OCI-LY1 (cell line): ENCODE measurements at regions not wholly inside any gene's neighbourhood (a gene's known extent, or its start where the extent isn't known, plus 50 kb on each side); places are given as distances from the start of the nearest gene placed in this dataset.

Experiments
- H2AFZ ChIP-seq: fragments of 200-600 bp; sonication (generic), shearing (Covaris generic); 2 replicates; pipeline ENCODE4 v1.6.0; 2014; ENCODE audit warnings: antibody characterized with exemption, mild to moderate bottlenecking, low read length
- H3F3A ChIP-seq: fragments of 200-600 bp; sonication (generic), shearing (Covaris generic); 2 replicates; pipeline ENCODE4 v1.6.0; 2014; ENCODE audit warnings: mild to moderate bottlenecking, antibody characterized with exemption, low read length, moderate library complexity; ENCODE audit not compliant: insufficient read depth
- H3K27ac ChIP-seq: fragments of 200-600 bp; sonication (generic); 2 replicates; pipeline ENCODE4 v1.5.1; 2014; ENCODE audit warnings: low read length, mixed run types, mild to moderate bottlenecking, low read depth; ENCODE audit not compliant: poor library complexity, severe bottlenecking
- H3K27me3 ChIP-seq: fragments of 200-600 bp; sonication (generic); 2 replicates; pipeline ENCODE4 v1.6.0; 2014; ENCODE audit warnings: antibody characterized with exemption, mild to moderate bottlenecking, low read length, moderate library complexity; ENCODE audit not compliant: insufficient read depth
- H3K36me3 ChIP-seq: fragments of 200-600 bp; sonication (generic); 2 replicates; pipeline ENCODE4 v1.6.1; 2014; ENCODE audit warnings: mild to moderate bottlenecking, antibody characterized with exemption, low read length, moderate library complexity, mixed read lengths; ENCODE audit not compliant: insufficient read depth
- H3K4me1 ChIP-seq: fragments of 200-600 bp; sonication (generic); 2 replicates; pipeline ENCODE4 v1.5.1; 2014; ENCODE audit warnings: mild to moderate bottlenecking, low read length, moderate library complexity; ENCODE audit not compliant: insufficient read depth, severe bottlenecking
- H3K4me2 ChIP-seq: fragments of 200-600 bp; sonication (generic), shearing (Covaris generic); 2 replicates; pipeline ENCODE4 v1.6.1; 2014; ENCODE audit warnings: low read length
- H3K4me3 ChIP-seq: fragments of 200-600 bp; sonication (generic); 2 replicates; pipeline ENCODE4 v1.5.1; 2014; ENCODE audit warnings: low read length, low read depth, mild to moderate bottlenecking, mixed read lengths; ENCODE audit not compliant: poor library complexity, severe bottlenecking
- H3K79me2 ChIP-seq: fragments of 200-600 bp; shearing (Covaris generic); 2 replicates; pipeline ENCODE4 v1.6.1; 2016; ENCODE audit warnings: mixed run types, low read length, mixed read lengths; ENCODE audit not compliant: insufficient read depth
- H3K9ac ChIP-seq: fragments of 200-600 bp; sonication (generic), shearing (Covaris generic); 2 replicates; pipeline ENCODE4 v1.6.1; 2014; ENCODE audit warnings: mild to moderate bottlenecking, low read length, mixed read lengths
- H3K9me2 ChIP-seq: fragments of 200-600 bp; sonication (generic), shearing (Covaris generic); 2 replicates; pipeline ENCODE4 v1.6.1; 2014; ENCODE audit warnings: low read depth, mild to moderate bottlenecking, low read length, mixed read lengths
- H3K9me3 ChIP-seq: fragments of 200-600 bp; shearing (Covaris generic); 2 replicates; pipeline ENCODE4 v1.6.1; 2014; ENCODE audit warnings: low read length, mixed read lengths
- H4K20me1 ChIP-seq: fragments of 200-600 bp; sonication (generic), shearing (Covaris generic); 2 replicates; pipeline ENCODE4 v1.6.0; 2016; ENCODE audit warnings: mild to moderate bottlenecking, low read length; ENCODE audit not compliant: insufficient read depth
- EZH2 ChIP-seq: fragments of 200-600 bp; sonication (generic), shearing (Covaris generic); IDR thresholded peaks from 2 replicates; pipeline ENCODE4 v1.8.0; 2017; ENCODE audit warnings: borderline replicate concordance, mixed run types, mild to moderate bottlenecking, antibody characterized with exemption, low read length, moderate library complexity, mixed read lengths
- TF ChIP-seq, protein P1 (sequence below): fragments of 200-600 bp; sonication (generic), shearing (Covaris generic); IDR thresholded peaks from 2 replicates; pipeline ENCODE4 v1.5.1; 2017; ENCODE audit warnings: mild to moderate bottlenecking, antibody characterized with exemption, low read length, moderate library complexity, mixed read lengths

DNA sequence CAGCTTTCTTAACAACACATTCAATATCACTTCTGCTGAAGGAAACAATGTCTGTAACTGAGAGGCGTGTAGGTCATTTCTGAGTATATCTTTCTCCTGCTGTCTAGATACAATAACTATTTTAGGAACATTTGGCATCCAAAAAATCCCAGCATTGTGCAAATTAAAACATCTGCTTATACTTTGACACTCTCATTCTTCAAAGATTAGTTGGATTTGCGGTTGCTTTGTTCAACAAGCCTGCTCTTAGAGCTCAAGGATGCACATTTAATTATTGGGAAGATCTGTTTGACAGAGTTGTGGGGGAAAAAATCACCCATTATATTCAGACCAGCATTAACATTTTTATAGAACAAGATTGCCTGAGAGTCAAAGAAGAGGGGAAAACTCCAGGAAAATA is 449.5 kb upstream of the HNRNPA3 start:
- Histone ChIP-seq H3K27me3 (0 out of 2 replicates have a peak, but pooled peaks cover under 1% of the 10 kb centered on the region), H4K20me1 (no peaks in the 10 kb centered on the region), H3K27ac (no peak overlapping the region), H3K4me3 (no peak overlapping the region), H3K4me2 (no peak overlapping the region), H3K36me3 (no peaks in the 10 kb centered on the region), H3K79me2 (no peaks in the 10 kb centered on the region), H3K4me1 (no peaks in the 10 kb centered on the region), H2AFZ (no peak overlapping the region), H3K9me3 (no peaks in the 10 kb centered on the region), H3K9me2 (no peaks in the 10 kb centered on the region), H3K9ac (no peak overlapping the region), H3F3A (no peaks in the 10 kb centered on the region)
- TF ChIP-seq, protein P1, sequence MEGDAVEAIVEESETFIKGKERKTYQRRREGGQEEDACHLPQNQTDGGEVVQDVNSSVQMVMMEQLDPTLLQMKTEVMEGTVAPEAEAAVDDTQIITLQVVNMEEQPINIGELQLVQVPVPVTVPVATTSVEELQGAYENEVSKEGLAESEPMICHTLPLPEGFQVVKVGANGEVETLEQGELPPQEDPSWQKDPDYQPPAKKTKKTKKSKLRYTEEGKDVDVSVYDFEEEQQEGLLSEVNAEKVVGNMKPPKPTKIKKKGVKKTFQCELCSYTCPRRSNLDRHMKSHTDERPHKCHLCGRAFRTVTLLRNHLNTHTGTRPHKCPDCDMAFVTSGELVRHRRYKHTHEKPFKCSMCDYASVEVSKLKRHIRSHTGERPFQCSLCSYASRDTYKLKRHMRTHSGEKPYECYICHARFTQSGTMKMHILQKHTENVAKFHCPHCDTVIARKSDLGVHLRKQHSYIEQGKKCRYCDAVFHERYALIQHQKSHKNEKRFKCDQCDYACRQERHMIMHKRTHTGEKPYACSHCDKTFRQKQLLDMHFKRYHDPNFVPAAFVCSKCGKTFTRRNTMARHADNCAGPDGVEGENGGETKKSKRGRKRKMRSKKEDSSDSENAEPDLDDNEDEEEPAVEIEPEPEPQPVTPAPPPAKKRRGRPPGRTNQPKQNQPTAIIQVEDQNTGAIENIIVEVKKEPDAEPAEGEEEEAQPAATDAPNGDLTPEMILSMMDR: no peak

DNA sequence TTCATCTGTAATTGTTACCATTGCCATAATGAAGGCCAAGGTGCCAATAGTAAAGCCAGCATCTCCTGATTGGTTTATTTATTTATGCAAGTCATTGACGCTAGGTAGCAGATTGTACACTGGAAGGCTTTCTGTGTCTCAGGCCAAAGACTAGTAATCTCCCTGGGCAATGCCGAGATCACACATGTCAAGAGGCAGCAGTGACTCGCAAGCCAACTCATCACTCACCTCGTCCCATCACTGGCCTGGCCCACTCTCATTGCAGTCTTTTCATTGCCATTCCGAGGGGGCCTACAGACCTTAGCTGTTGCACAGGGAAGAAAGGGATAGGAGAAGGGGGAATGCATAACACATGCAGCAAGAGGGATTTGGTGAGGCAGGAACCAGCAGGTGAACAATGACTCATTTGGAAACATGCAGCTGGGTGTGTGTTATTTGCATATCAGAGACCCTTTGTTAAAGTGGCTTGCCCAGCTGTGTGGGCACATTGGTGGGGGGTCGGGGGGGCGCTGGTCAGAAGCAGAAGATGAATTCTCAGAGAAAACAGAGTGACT is 448.7 kb upstream of the HNRNPA3 start:
- Histone ChIP-seq H3K4me3 (no peak overlapping the region), H3K9ac (no peak overlapping the region), H3K4me2 (no peak overlapping the region), H4K20me1 (no peaks in the 10 kb centered on the region), H3K4me1 (no peaks in the 10 kb centered on the region), H3K9me3 (no peaks in the 10 kb centered on the region), H3K79me2 (no peaks in the 10 kb centered on the region), H3K9me2 (no peaks in the 10 kb centered on the region), H2AFZ (no peak overlapping the region), H3K27ac (no peak overlapping the region), H3F3A (no peaks in the 10 kb centered on the region), H3K27me3 (no peaks in the 10 kb centered on the region), H3K36me3 (no peaks in the 10 kb centered on the region)
- TF ChIP-seq, protein P1: no peak
- TF ChIP-seq EZH2: no peak

DNA sequence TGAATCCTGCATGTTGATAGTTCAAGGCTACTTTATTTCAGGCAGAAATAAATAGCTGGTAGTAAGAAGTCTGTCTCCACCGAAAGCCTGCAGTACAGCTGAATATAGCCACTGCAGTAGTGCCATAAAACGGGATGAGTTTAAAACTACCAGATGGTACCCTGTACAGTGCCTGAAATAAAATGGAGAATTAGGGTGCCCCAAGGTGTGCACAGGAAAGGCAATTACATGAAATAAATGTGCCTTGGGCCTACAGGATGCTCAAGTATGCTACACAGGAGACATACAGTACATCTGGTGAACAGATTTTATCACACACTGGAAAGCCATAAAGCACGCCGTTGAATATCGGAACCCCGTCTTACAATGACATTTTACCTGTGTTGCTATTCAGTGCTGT is 447.7 kb upstream of the HNRNPA3 start:
- H3K4me3 ChIP-seq: no peak overlapping the region
- H3K36me3 ChIP-seq: no peaks in the 10 kb centered on the region
- H4K20me1 ChIP-seq: no peaks in the 10 kb centered on the region
- H3K4me1 ChIP-seq: no peaks in the 10 kb centered on the region
- H2AFZ ChIP-seq: no peak overlapping the region
- no peaks in the 10 kb centered on the region for H3K9me2 ChIP-seq
- no peak overlapping the region for H3K4me2 ChIP-seq
- no peak overlapping the region for H3K9ac ChIP-seq
- no peaks in the 10 kb centered on the region for H3K79me2 ChIP-seq
- no peaks in the 10 kb centered on the region for H3K27me3 ChIP-seq
- no peaks in the 10 kb centered on the region for H3K9me3 ChIP-seq
- no peaks in the 10 kb centered on the region for H3F3A ChIP-seq
- TF ChIP-seq, protein P1: no peak
- TF ChIP-seq EZH2: no peak
- H3K27ac ChIP-seq: no peak overlapping the region
